Left colon (tissue), 2 donors: ENCODE measurements at regions not wholly inside any gene's neighbourhood (a gene's known extent, or its start where the extent isn't known, plus 50 kb on each side); places are given as distances from the start of the nearest gene placed in this dataset.

Experiments
- ATAC-seq: fragments of 200-7000 bp; cut with Tn5 transposase; one replicate; pipeline ENCODE4 v1.9.1; 2020; ENCODE audit warnings: mild to moderate bottlenecking, moderate library complexity
- DNase-seq, 2 donors: peaks; one replicate each; pipeline ENCODE4 v3.0.0-alpha.2; 2020
- intact Hi-C, 2 donors: fragments of 100-400 bp; cut with DNase I in 1 of 2; cut with micrococcal nuclease in 1 of 2; formaldehyde crosslinking; loops; one replicate each; pipeline versions ENCODE4 v1.11.2 to v1.14.0; 2022; cut with DNase I, micrococcal nuclease
- donor health status: DM: no; HTN: no; CAD: no.
- donor health status: DM: yes; HTN: yes; CAD: no.

- intact Hi-C loops: no loop called here
- no peak for DNase-seq
- ATAC-seq: no peak
Observed at GRCh38 chr4:155616117-155616516, 50.5 kb upstream of the GUCY1A1 start.

- DNase-seq (no peak), ATAC-seq (no peak)
- intact Hi-C loops: no loop called here
Observed at GRCh38 chr4:155615081-155615887, 51.4 kb upstream of the GUCY1A1 start.

GRCh38 chr4:155614111-155614762 is 52.4 kb upstream of the GUCY1A1 start:
- ATAC-seq (no peak), DNase-seq (no peak)
- intact Hi-C loops: no loop called here

GRCh38 chr4:155612074-155612473 is 54.6 kb upstream of the GUCY1A1 start:
- intact Hi-C loops: no loop called here
- ATAC-seq (no peak), DNase-seq (no peak)

GRCh38 chr4:155611501-155611900 is 55.1 kb upstream of the GUCY1A1 start:
- ATAC-seq (no peak), DNase-seq (no peak)
- intact Hi-C loops: no loop called here

GRCh38 chr4:155610143-155610542 is 56.5 kb upstream of the GUCY1A1 start:
- DNase-seq: no peak
- intact Hi-C loops: no loop called here
- ATAC-seq: no peak

GRCh38 chr4:155609455-155610059 is 57.1 kb upstream of the GUCY1A1 start:
- no peak for ATAC-seq
- intact Hi-C loops: no loop called here

GRCh38 chr4:155608225-155608885 is 58.3 kb upstream of the GUCY1A1 start:
- ATAC-seq: no peak
- intact Hi-C loops: no loop called here

More at GRCh38 chr4:155609455-155610059, 57.1 kb upstream of the GUCY1A1 start:
- DNase-seq: no peak

GRCh38 chr4:155607481-155607880 is 59.2 kb upstream of the GUCY1A1 start:
- no peak for DNase-seq
- intact Hi-C loops: no loop called here
- ATAC-seq: no peak

More at GRCh38 chr4:155608225-155608885, 58.3 kb upstream of the GUCY1A1 start:
- DNase-seq: no peak

GRCh38 chr4:155604718-155605626 is 61.7 kb upstream of the GUCY1A1 start:
- ATAC-seq: no peak
- intact Hi-C loops: no loop called here
- DNase-seq: no peak

GRCh38 chr4:155603360-155603891 is 63.2 kb upstream of the GUCY1A1 start:
- DNase-seq (no peak), ATAC-seq (no peak)
- intact Hi-C loops: no loop called here

- no peak for DNase-seq
- intact Hi-C loops: no loop called here
- ATAC-seq: no peak
Observed at GRCh38 chr4:155602351-155603140, 64.1 kb upstream of the GUCY1A1 start.

GRCh38 chr4:155600244-155600643 is 66.4 kb upstream of the GUCY1A1 start:
- intact Hi-C loops: no loop called here
- ATAC-seq: no peak
- no peak for DNase-seq

GRCh38 chr4:155599596-155599995 is 67.1 kb upstream of the GUCY1A1 start:
- ATAC-seq: no peak
- intact Hi-C loops: no loop called here
- DNase-seq: no peak

GRCh38 chr4:155599085-155599484 is 67.6 kb upstream of the GUCY1A1 start:
- intact Hi-C loops: no loop called here
- DNase-seq: no peak
- no peak for ATAC-seq

- DNase-seq (no peak), ATAC-seq (no peak)
- intact Hi-C loops: no loop called here
Observed at GRCh38 chr4:155597933-155598451, 68.7 kb upstream of the GUCY1A1 start.

- DNase-seq (no peak), ATAC-seq (no peak)
- intact Hi-C loops: no loop called here
Observed at GRCh38 chr4:155597281-155597680, 69.4 kb upstream of the GUCY1A1 start.
